ENCODE measurements at regions not wholly inside any gene's neighbourhood (a gene's known extent, or its start where the extent isn't known, plus 50 kb on each side); places are given as distances from the start of the nearest gene placed in this dataset.

- TF ChIP-seq CTCF (IDR thresholded peaks at IDR 0.05) (no peak), POLR2A (IDR thresholded peaks at IDR 0.05) (no peak), EP300 (IDR thresholded peaks at IDR 0.05) (no peak)
Observed at GRCh38 chr16:65349626-65350025, 227.8 kb upstream of the CDH11 start.
